Trophoblast cell (in vitro differentiated cells and primary cell): ENCODE measurements at regions not wholly inside any gene's neighbourhood (a gene's known extent, or its start where the extent isn't known, plus 50 kb on each side); places are given as distances from the start of the nearest gene placed in this dataset.

Experiments used
- DNase-seq, 2 donors: peaks; one replicate each; pipeline ENCODE4 v3.0.0-alpha.2; 2016
- H2AFZ ChIP-seq: 2 replicates; pipeline ENCODE4 v1.6.1; 2013; ENCODE audit warnings: low read length, moderate library complexity, mild to moderate bottlenecking; ENCODE audit not compliant: insufficient read depth, poor library complexity
- H2AK5ac ChIP-seq: 2 replicates; pipeline ENCODE4 v1.6.1; 2013; ENCODE audit warnings: mild to moderate bottlenecking, low read length
- H2BK120ac ChIP-seq: 2 replicates; pipeline ENCODE4 v1.6.1; 2013; ENCODE audit warnings: low read length, mild to moderate bottlenecking, moderate library complexity; ENCODE audit not compliant: insufficient read depth, poor library complexity
- H2BK12ac ChIP-seq: 2 replicates; pipeline ENCODE4 v1.6.1; 2013; ENCODE audit warnings: mild to moderate bottlenecking, low read length, moderate library complexity
- H2BK5ac ChIP-seq: 2 replicates; pipeline ENCODE4 v1.6.1; 2013; ENCODE audit warnings: low read length, low read depth, moderate library complexity, mild to moderate bottlenecking; ENCODE audit not compliant: poor library complexity
- H3K14ac ChIP-seq: 2 replicates; pipeline ENCODE4 v1.6.1; 2013; ENCODE audit warnings: mild to moderate bottlenecking, low read length
- H3K18ac ChIP-seq: 2 replicates; pipeline ENCODE4 v1.6.1; 2013; ENCODE audit warnings: mild to moderate bottlenecking, low read length
- H3K23ac ChIP-seq: 2 replicates; pipeline ENCODE4 v1.6.1; 2013; ENCODE audit warnings: low read length
- H3K27ac ChIP-seq: 2 replicates; pipeline ENCODE4 v1.5.1; 2013; ENCODE audit warnings: low read depth, mild to moderate bottlenecking, inconsistent platforms, low read length, moderate library complexity
- H3K27me3 ChIP-seq: 2 replicates; pipeline ENCODE4 v1.6.1; 2013; ENCODE audit warnings: inconsistent platforms, mild to moderate bottlenecking, low read length, moderate library complexity; ENCODE audit not compliant: insufficient read depth
- H3K36me3 ChIP-seq, 2 experiments: 1 replicate in 1 of 2; 2 replicates in 1 of 2; pipeline ENCODE4 v1.6.1; 2013; ENCODE audit warnings: low read length in 2 of 2, mild to moderate bottlenecking in 2 of 2, moderate library complexity in 1 of 2; ENCODE audit not compliant: insufficient read depth in 2 of 2, control insufficient read depth in 1 of 2
- H3K4ac ChIP-seq: 2 replicates; pipeline ENCODE4 v1.6.1; 2013; ENCODE audit warnings: low read depth, mild to moderate bottlenecking, low read length, moderate library complexity
- H3K4me1 ChIP-seq, 2 experiments: 1 replicate in 1 of 2; 2 replicates in 1 of 2; pipeline ENCODE4 v1.6.1; 2013; ENCODE audit warnings: low read length in 2 of 2, mild to moderate bottlenecking in 2 of 2, moderate library complexity in 1 of 2; ENCODE audit not compliant: insufficient read depth in 2 of 2, control insufficient read depth in 1 of 2
- H3K4me2 ChIP-seq: 2 replicates; pipeline ENCODE4 v1.6.1; 2013; ENCODE audit warnings: inconsistent platforms, mild to moderate bottlenecking, low read length, moderate library complexity
- H3K4me3 ChIP-seq: 2 replicates; pipeline ENCODE4 v1.5.1; 2013; ENCODE audit warnings: mild to moderate bottlenecking, low read depth, low read length, inconsistent platforms
- H3K79me1 ChIP-seq: one replicate; pipeline ENCODE4 v1.6.1; 2013; ENCODE audit warnings: low read length
- H3K79me2 ChIP-seq: 2 replicates; pipeline ENCODE4 v1.6.1; 2013; ENCODE audit warnings: low read length, mild to moderate bottlenecking; ENCODE audit not compliant: control insufficient read depth, insufficient read depth, poor library complexity
- H3K9ac ChIP-seq: 2 replicates; pipeline ENCODE4 v1.6.1; 2013; ENCODE audit warnings: mild to moderate bottlenecking, low read length
- H3K9me3 ChIP-seq: 2 replicates; pipeline ENCODE4 v1.6.1; 2013; ENCODE audit warnings: low read depth, mild to moderate bottlenecking, control low read depth, inconsistent platforms, low read length; ENCODE audit not compliant: insufficient read depth
- H4K12ac ChIP-seq: 2 replicates; pipeline ENCODE4 v1.6.1; 2013; ENCODE audit warnings: low read depth, mild to moderate bottlenecking, low read length, moderate library complexity
- H4K8ac ChIP-seq: 2 replicates; pipeline ENCODE4 v1.6.1; 2013; ENCODE audit warnings: low read depth, mild to moderate bottlenecking, low read length, moderate library complexity
- H4K91ac ChIP-seq: one replicate; pipeline ENCODE4 v1.6.1; 2013; ENCODE audit warnings: low read depth, mild to moderate bottlenecking, low read length, moderate library complexity
- WGBS: extraction: QIAGEN DNeasy Blood & Tissue Kit; methylation state at CpG from one replicate; pipeline ENCODE4 v1.1.7; 2013; ENCODE audit warnings: missing lambda C conversion rate; ENCODE audit not compliant: insufficient read length, insufficient coverage; ENCODE audit errors: extremely low coverage; 5-methylcytosine and 5-hydroxymethylcytosine counted together

GRCh38 chr18:22013993-22014392, 155.4 kb upstream of the GATA6 start:
- Histone ChIP-seq H3K27me3 (no peaks in the 10 kb centered on the region), H4K8ac (no peak overlapping the region), H3K79me1 (no peaks in the 10 kb centered on the region), H3K14ac (no peak overlapping the region), H3K4me3 (no peak overlapping the region), H3K4me1 (no peaks in the 10 kb centered on the region), H2BK12ac (no peak overlapping the region), H3K36me3 (no peaks in the 10 kb centered on the region), H2AFZ (no peak overlapping the region), H4K91ac (no peak overlapping the region), H3K9ac (no peak overlapping the region), H2BK5ac (no peak overlapping the region), H2AK5ac (no peak overlapping the region), H3K79me2 (no peaks in the 10 kb centered on the region), H4K12ac (no peak overlapping the region), H3K4ac (no peak overlapping the region), H3K27ac (no peak overlapping the region), H3K4me2 (no peak overlapping the region), H3K9me3 (no peaks in the 10 kb centered on the region), H3K18ac (no peak overlapping the region), H3K23ac (no peak overlapping the region), H2BK120ac (no peak overlapping the region)
- no CpG with 5 or more reads among the region's 1 CpG for WGBS
- no peak for DNase-seq

- Histone ChIP-seq H3K18ac (no peak overlapping the region), H2AK5ac (no peak overlapping the region), H4K8ac (no peak overlapping the region), H3K27me3 (no peaks in the 10 kb centered on the region), H3K9ac (no peak overlapping the region), H2BK120ac (no peak overlapping the region), H3K23ac (no peak overlapping the region), H3K4me3 (no peak overlapping the region), H3K27ac (no peak overlapping the region), H3K36me3 (no peaks in the 10 kb centered on the region), H3K4me1 (no peaks in the 10 kb centered on the region), H3K4me2 (no peak overlapping the region), H4K12ac (no peak overlapping the region), H3K79me1 (no peaks in the 10 kb centered on the region), H3K14ac (no peak overlapping the region), H2AFZ (no peak overlapping the region), H2BK12ac (no peak overlapping the region), H4K91ac (no peak overlapping the region), H3K79me2 (no peaks in the 10 kb centered on the region), H3K9me3 (no peaks in the 10 kb centered on the region), H2BK5ac (no peak overlapping the region), H3K4ac (no peak overlapping the region)
- WGBS: no CpG with 5 or more reads among the region's 2 CpGs
- no peak for DNase-seq
These were observed 154.2 kb upstream of the GATA6 start for GRCh38 chr18:22015156-22015555.

GRCh38 chr18:22018366-22018765, 151.0 kb upstream of the GATA6 start:
- Histone ChIP-seq H3K18ac (no peak overlapping the region), H3K79me1 (no peaks in the 10 kb centered on the region), H4K12ac (no peak overlapping the region), H3K27me3 (no peaks in the 10 kb centered on the region), H3K9me3 (no peaks in the 10 kb centered on the region), H3K27ac (no peak overlapping the region), H3K9ac (no peak overlapping the region), H3K36me3 (no peaks in the 10 kb centered on the region), H2BK120ac (no peak overlapping the region), H2BK12ac (no peak overlapping the region), H3K23ac (no peak overlapping the region), H3K14ac (no peak overlapping the region), H3K4me3 (no peak overlapping the region), H3K4me2 (no peak overlapping the region), H3K79me2 (no peaks in the 10 kb centered on the region), H3K4ac (no peak overlapping the region), H3K4me1 (peaks cover 7 to 8% of the 10 kb centered on the region in 2 experiments), H2AFZ (no peak overlapping the region), H2AK5ac (no peak overlapping the region), H2BK5ac (no peak overlapping the region), H4K91ac (no peak overlapping the region), H4K8ac (no peak overlapping the region)
- no CpG with 5 or more reads among the region's 3 CpGs for WGBS
- no peak for DNase-seq

- Histone ChIP-seq H3K23ac (no peak overlapping the region), H2AK5ac (no peak overlapping the region), H2BK12ac (no peak overlapping the region), H3K9me3 (no peaks in the 10 kb centered on the region), H2BK5ac (no peak overlapping the region), H4K91ac (no peak overlapping the region), H3K79me2 (no peaks in the 10 kb centered on the region), H3K18ac (no peak overlapping the region), H3K79me1 (no peaks in the 10 kb centered on the region), H3K27me3 (no peaks in the 10 kb centered on the region), H2BK120ac (no peak overlapping the region), H4K12ac (no peak overlapping the region), H3K27ac (no peak overlapping the region), H3K4me2 (no peak overlapping the region), H3K36me3 (no peaks in the 10 kb centered on the region), H3K14ac (no peak overlapping the region), H4K8ac (no peak overlapping the region), H3K4me3 (no peak overlapping the region), H3K9ac (no peak overlapping the region), H3K4ac (no peak overlapping the region), H3K4me1 (peaks cover 7 to 8% of the 10 kb centered on the region in 2 experiments), H2AFZ (no peak overlapping the region)
- WGBS: no CpG with 5 or more reads among the region's 5 CpGs
- no peak for DNase-seq
These were observed 150.2 kb upstream of the GATA6 start for GRCh38 chr18:22019193-22019592.
